ENCODE measurements at regions not wholly inside any gene's neighbourhood (a gene's known extent, or its start where the extent isn't known, plus 50 kb on each side); places are given as distances from the start of the nearest gene placed in this dataset.

- Histone ChIP-seq H2AFZ (ENCODE audit: low read length) (no peak overlapping the region), H3K9me2 (replicated peaks; ENCODE audit: insufficient read depth, low read length) (no peaks in the 10 kb centered on the region), H3K9ac (ENCODE audit: low read length) (no peak overlapping the region), H3K36me3 (replicated peaks; ENCODE audit: insufficient read depth, low read length) (no peaks in the 10 kb centered on the region), H3K4me2 (ENCODE audit: low read depth, low read length) (no peak overlapping the region), H3K27me3 (replicated peaks; ENCODE audit: insufficient read depth, low read length) (no peaks in the 10 kb centered on the region), H3K4me3 (ENCODE audit: low read length) (no peak overlapping the region), H3K27ac (ENCODE audit: low read length) (no peak overlapping the region), H3K4me1 (ENCODE audit: low read length) (no peaks in the 10 kb centered on the region), H3K9me3 (replicated peaks; ENCODE audit: insufficient read depth, low read length) (no peaks in the 10 kb centered on the region), H4K20me1 (ENCODE audit: insufficient read depth, low read length) (no peaks in the 10 kb centered on the region), H3K79me2 (ENCODE audit: low read length) (no peaks in the 10 kb centered on the region), H3F3A (ENCODE audit: insufficient read depth, low read length) (no peaks in the 10 kb centered on the region)
- DNase-seq, result no peak
- TF ChIP-seq EZH2phosphoT487 (IDR thresholded peaks at IDR 0.05; ENCODE audit: low read length), result no peak
- no peak for TF ChIP-seq EZH2 (optimal IDR thresholded peaks at IDR 0.05; ENCODE audit: low read depth, low read length)
- TF ChIP-seq, protein P1, sequence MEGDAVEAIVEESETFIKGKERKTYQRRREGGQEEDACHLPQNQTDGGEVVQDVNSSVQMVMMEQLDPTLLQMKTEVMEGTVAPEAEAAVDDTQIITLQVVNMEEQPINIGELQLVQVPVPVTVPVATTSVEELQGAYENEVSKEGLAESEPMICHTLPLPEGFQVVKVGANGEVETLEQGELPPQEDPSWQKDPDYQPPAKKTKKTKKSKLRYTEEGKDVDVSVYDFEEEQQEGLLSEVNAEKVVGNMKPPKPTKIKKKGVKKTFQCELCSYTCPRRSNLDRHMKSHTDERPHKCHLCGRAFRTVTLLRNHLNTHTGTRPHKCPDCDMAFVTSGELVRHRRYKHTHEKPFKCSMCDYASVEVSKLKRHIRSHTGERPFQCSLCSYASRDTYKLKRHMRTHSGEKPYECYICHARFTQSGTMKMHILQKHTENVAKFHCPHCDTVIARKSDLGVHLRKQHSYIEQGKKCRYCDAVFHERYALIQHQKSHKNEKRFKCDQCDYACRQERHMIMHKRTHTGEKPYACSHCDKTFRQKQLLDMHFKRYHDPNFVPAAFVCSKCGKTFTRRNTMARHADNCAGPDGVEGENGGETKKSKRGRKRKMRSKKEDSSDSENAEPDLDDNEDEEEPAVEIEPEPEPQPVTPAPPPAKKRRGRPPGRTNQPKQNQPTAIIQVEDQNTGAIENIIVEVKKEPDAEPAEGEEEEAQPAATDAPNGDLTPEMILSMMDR (IDR thresholded peaks at IDR 0.05; ENCODE audit: low read length), result no peak
Measured at GRCh38 chr18:4751523-4751922, 296.4 kb upstream of the DLGAP1 start.

DNA sequence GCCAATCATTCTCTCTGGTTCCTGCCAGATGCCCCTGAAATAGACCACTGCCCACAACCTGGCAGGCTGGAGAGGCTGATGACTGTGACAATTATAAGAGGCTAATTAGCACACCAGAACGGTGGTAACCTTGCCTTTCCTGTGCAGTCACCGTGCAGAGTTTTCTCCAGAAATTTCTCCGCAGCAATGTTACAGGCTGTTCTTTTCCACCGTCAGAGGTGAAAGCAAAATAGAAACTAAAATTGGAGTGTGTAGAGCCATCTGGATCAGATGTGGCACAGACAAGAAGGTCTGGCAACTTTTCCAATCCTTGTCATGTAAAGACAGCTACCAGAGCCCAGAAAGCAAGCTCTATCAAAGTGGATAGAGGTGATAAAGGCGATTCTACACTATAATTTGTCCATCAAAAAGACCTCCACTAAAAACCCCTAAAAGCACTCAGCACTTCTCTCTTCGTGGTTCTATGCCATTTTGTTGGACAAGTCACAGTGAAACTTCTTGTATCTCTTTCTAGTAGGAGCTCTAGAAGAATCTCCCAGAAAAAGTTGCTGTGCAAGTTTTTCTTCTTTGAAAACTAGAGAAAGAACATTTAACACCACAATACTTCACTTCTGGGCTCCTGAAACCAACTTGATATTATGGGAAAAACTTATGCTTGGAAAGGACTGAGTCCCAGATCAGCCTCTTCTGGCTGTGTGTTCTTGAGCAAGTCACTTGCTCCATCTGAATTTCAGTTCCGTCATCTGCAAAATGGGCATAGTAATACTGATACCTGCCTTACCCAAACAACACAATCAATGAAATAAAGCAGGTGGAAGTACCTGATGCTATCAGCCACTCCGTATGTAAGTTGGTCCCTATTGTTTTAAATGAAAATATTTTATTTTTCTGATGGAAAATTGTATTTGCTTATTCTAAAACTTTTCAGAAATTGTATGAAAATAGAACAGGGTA, 295.6 kb upstream of the DLGAP1 start:
- Histone ChIP-seq H3K27ac (ENCODE audit: low read length) (no peak overlapping the region), H3K9me2 (replicated peaks; ENCODE audit: insufficient read depth, low read length) (no peaks in the 10 kb centered on the region), H4K20me1 (ENCODE audit: insufficient read depth, low read length) (no peaks in the 10 kb centered on the region), H3K4me3 (ENCODE audit: low read length) (no peak overlapping the region), H3K36me3 (replicated peaks; ENCODE audit: insufficient read depth, low read length) (no peaks in the 10 kb centered on the region), H3K27me3 (replicated peaks; ENCODE audit: insufficient read depth, low read length) (no peaks in the 10 kb centered on the region), H3K4me2 (ENCODE audit: low read depth, low read length) (no peak overlapping the region), H3K79me2 (ENCODE audit: low read length) (no peaks in the 10 kb centered on the region), H2AFZ (ENCODE audit: low read length) (no peak overlapping the region), H3K4me1 (ENCODE audit: low read length) (no peaks in the 10 kb centered on the region), H3K9me3 (replicated peaks; ENCODE audit: insufficient read depth, low read length) (no peaks in the 10 kb centered on the region), H3K9ac (ENCODE audit: low read length) (no peak overlapping the region), H3F3A (ENCODE audit: insufficient read depth, low read length) (no peaks in the 10 kb centered on the region)
- TF ChIP-seq EZH2 (optimal IDR thresholded peaks at IDR 0.05; ENCODE audit: low read depth, low read length), result no peak
- no peak for TF ChIP-seq EZH2phosphoT487 (IDR thresholded peaks at IDR 0.05; ENCODE audit: low read length)
- TF ChIP-seq, protein P1 (IDR thresholded peaks at IDR 0.05; ENCODE audit: low read length), result no peak
- DNase-seq, result no peak

GRCh38 chr18:4748975-4749374, 293.9 kb upstream of the DLGAP1 start:
- Histone ChIP-seq H3K9ac (ENCODE audit: low read length) (no peak overlapping the region), H3K79me2 (ENCODE audit: low read length) (no peaks in the 10 kb centered on the region), H3K9me2 (replicated peaks; ENCODE audit: insufficient read depth, low read length) (no peaks in the 10 kb centered on the region), H3K4me1 (ENCODE audit: low read length) (no peaks in the 10 kb centered on the region), H2AFZ (ENCODE audit: low read length) (no peak overlapping the region), H3K36me3 (replicated peaks; ENCODE audit: insufficient read depth, low read length) (no peaks in the 10 kb centered on the region), H3K4me3 (ENCODE audit: low read length) (no peak overlapping the region), H3K27ac (ENCODE audit: low read length) (no peak overlapping the region), H3F3A (ENCODE audit: insufficient read depth, low read length) (no peaks in the 10 kb centered on the region), H3K4me2 (ENCODE audit: low read depth, low read length) (no peak overlapping the region), H3K9me3 (replicated peaks; ENCODE audit: insufficient read depth, low read length) (no peaks in the 10 kb centered on the region), H4K20me1 (ENCODE audit: insufficient read depth, low read length) (no peaks in the 10 kb centered on the region), H3K27me3 (replicated peaks; ENCODE audit: insufficient read depth, low read length) (no peaks in the 10 kb centered on the region)
- TF ChIP-seq EZH2phosphoT487 (IDR thresholded peaks at IDR 0.05; ENCODE audit: low read length) (no peak), EZH2 (optimal IDR thresholded peaks at IDR 0.05; ENCODE audit: low read depth, low read length) (no peak)
- TF ChIP-seq, protein P1 (IDR thresholded peaks at IDR 0.05; ENCODE audit: low read length), result no peak
- no peak for DNase-seq
